SK-N-SH (cell line): ENCODE measurements at regions not wholly inside any gene's neighbourhood (a gene's known extent, or its start where the extent isn't known, plus 50 kb on each side); places are given as distances from the start of the nearest gene placed in this dataset.

Source experiments
- CTCF ChIP-seq: fragments of 200-600 bp; sonication (generic); IDR thresholded peaks from 2 replicates; pipeline ENCODE4 v1.6.1; 2017; ENCODE audit warnings: antibody characterized with exemption, mild to moderate bottlenecking, moderate library complexity
- EP300 ChIP-seq, 2 experiments: IDR thresholded peaks; 2 replicates each; pipeline versions ENCODE4 v1.4.0 to v1.6.1; 2012; ENCODE audit warnings: borderline replicate concordance in 1 of 2, low read depth in 1 of 2, low read length in 1 of 2
- EZH2phosphoT487 ChIP-seq: fragments of 200-600 bp; sonication (generic); IDR thresholded peaks from 2 replicates; pipeline ENCODE4 v1.6.1; 2017; ENCODE audit warnings: low read depth, mixed run types, mild to moderate bottlenecking, antibody characterized with exemption, moderate library complexity, borderline replicate concordance
- FOXM1 ChIP-seq: IDR thresholded peaks from 2 replicates; pipeline ENCODE4 v1.4.0; 2012; ENCODE audit warnings: low read depth, mild to moderate bottlenecking
- GABPA ChIP-seq: IDR thresholded peaks from 2 replicates; pipeline ENCODE4 v1.4.0; 2012; ENCODE audit warnings: low read depth, mild to moderate bottlenecking
- MAX ChIP-seq: IDR thresholded peaks from 2 replicates; pipeline ENCODE4 v1.4.0; 2012; ENCODE audit warnings: low read depth
- MEF2A ChIP-seq: IDR thresholded peaks from 2 replicates; pipeline ENCODE4 v1.4.0; 2012; ENCODE audit warnings: low read depth, borderline replicate concordance
- NRF1 ChIP-seq: IDR thresholded peaks from 2 replicates; pipeline ENCODE4 v1.6.1; 2012; ENCODE audit warnings: low read depth, mild to moderate bottlenecking, low read length
- POLR2AphosphoS5 ChIP-seq: IDR thresholded peaks from 2 replicates; pipeline ENCODE4 v1.6.1; 2012; ENCODE audit warnings: low read depth, low read length
- SIN3A ChIP-seq: IDR thresholded peaks from 2 replicates; pipeline ENCODE4 v1.6.1; 2012; ENCODE audit warnings: low read depth, mild to moderate bottlenecking, low read length, moderate library complexity, borderline replicate concordance
- TCF12 ChIP-seq: IDR thresholded peaks from 2 replicates; pipeline ENCODE4 v1.4.0; 2012
- TF ChIP-seq, protein P1 (sequence below): fragments of 150-350 bp; IDR thresholded peaks from 2 replicates; pipeline ENCODE4 v1.6.1; 2017; ENCODE audit warnings: antibody characterized with exemption, low read length, low read depth, borderline replicate concordance

GRCh38 chr16:5854027-5854426 lies 756.4 kb upstream of the EEF2KMT start:
- no peak for TF ChIP-seq CTCF
- TF ChIP-seq NRF1, result no peak
- TF ChIP-seq POLR2AphosphoS5, result no peak
- TF ChIP-seq, protein P1, sequence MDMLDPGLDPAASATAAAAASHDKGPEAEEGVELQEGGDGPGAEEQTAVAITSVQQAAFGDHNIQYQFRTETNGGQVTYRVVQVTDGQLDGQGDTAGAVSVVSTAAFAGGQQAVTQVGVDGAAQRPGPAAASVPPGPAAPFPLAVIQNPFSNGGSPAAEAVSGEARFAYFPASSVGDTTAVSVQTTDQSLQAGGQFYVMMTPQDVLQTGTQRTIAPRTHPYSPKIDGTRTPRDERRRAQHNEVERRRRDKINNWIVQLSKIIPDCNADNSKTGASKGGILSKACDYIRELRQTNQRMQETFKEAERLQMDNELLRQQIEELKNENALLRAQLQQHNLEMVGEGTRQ, result no peak
- TF ChIP-seq EZH2phosphoT487, result no peak
- no peak for TF ChIP-seq MEF2A
- TF ChIP-seq MAX, result no peak
- no peak for TF ChIP-seq GABPA
- TF ChIP-seq SIN3A, result no peak
- no peak for TF ChIP-seq EP300 (IDR thresholded peaks at IDR 0.05; ENCODE audit: borderline replicate concordance in 1 of 2, low read depth in 1 of 2, low read length in 1 of 2)
- TF ChIP-seq TCF12, result no peak
- TF ChIP-seq FOXM1, result no peak
